GM18858 (cell line): ENCODE measurements at regions not wholly inside any gene's neighbourhood (a gene's known extent, or its start where the extent isn't known, plus 50 kb on each side); places are given as distances from the start of the nearest gene placed in this dataset.
"Not testable (repeated sequence)": the region's sequence is repeated elsewhere in the genome, so short reads cannot be mapped to it uniquely, and the experiment has no call there.

Experiments
- ATAC-seq: cut with Tn5 transposase; IDR thresholded peaks from one replicate; pipeline ENCODE4 v1.9.1; 2021; ENCODE audit not compliant: unreplicated experiment

DNA sequence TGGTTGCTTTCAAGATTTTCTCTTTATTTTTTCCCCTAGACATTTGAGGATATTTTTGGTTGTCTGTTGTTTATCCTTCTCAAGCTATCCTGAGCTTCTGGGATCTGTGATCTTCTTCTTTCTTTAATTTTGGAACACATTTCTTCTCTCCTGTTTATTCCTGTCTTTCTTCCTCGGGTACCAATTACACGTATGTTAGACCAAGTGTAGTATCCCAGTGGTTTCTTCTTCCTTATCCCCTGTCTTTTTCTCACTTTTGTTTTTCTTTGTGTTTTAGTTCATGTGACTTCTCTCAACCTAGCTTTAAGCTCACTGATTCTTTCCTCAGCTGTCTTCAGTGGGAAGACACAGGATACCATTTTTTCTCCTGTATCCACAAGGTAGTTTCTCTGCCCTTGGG, 120.0 kb downstream of the GALR1 start:
- ATAC-seq = no peak

DNA sequence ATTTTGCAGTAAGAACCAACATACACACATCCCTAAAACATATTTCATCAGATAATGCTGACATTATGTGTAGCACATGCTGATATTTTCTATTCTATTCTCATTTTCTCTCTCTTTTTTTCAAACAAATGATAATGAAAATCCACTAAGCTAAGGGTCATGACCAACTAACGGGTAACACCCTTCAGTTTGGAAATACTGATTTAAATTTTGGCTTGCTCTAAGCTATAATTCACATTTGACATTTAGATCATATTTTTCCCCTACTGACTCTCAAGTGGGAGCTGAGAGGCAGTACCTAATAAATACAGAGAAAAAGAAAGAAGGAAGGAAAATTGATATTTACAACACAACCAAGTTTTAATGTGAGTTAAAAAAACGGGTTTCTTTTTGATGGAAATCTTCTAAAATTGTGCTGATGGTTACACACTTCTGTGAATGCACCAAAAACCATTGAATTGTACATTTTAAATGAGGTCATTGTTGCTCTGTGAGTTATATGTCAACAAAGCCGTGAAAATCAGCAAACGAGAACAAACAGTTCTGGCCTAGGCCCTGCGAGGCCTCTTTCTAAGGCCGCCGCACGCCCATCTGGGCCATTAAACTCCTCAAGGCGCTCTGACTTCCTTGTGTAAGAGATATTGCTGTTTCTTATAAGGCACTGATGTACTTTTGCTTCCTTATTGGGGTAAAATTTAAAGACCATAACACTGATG, 124.2 kb downstream of the GALR1 start:
- ATAC-seq = no peak

DNA sequence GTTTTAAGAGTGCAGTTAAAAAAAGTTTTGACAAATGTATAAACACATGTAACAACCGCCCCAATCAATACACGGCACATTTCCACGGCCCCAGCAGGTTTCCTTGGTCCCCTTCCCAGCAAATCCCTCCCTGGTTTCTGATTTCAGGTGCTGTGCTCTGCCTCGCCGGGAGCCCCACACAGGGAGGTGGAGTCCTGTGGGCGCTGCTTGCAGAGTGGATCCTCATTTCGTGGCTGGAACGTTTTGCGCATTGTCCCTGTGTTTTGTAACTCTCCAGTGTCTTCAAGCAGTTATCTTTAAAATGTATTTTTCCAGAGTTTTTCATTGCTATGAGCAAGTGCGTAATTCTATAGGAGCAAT, 124.8 kb downstream of the GALR1 start:
- no peak for ATAC-seq

DNA sequence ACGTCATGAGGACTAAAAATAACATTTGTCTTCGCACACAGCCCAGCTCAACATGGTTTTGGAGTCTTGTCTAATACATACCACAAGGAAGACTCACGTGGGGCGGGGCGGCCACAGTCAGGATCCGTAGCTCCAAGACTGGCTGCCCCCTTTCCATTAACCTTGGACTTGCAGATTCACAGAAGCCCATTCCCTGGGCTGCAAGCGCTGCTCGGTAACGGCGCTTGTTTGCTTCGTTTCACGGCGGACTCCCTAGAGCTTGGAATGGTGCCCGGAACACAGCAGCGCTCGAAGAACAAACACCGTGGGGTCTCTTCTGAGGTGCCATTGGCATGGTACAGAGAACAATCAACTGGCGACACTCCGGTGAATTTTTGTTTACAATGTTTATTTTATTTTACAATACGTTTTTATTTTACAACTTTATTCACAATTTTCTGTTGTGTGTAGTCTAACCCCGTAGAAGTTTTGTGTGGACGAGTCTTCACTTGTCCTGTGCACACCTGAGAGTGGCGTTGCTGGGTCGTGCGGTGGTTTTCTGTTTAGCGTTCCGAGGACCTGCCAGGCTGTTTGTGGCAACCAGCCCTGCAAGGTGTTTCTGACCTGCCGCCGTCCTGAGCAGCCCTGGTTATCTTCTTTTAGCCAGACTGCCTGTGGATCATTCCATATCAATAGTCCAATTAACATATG, 126.5 kb downstream of the GALR1 start:
- no peak for ATAC-seq

DNA sequence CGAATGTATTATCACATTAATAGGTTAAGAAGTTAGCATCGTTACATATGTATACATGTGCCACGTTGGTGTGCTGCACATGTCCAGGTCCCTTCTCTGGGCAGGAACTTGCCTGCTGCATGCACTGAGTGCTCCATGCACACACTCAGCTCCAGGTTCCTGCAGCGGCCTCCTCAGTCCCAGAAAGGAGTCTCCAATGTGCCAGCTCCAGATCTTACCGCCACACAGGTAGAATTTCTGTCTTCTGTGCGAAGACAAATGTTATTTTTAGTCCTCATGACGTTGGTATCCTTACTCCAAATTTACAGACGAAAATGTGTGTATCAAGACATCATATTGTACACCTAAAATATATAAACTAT, 127.1 kb downstream of the GALR1 start:
- no peak for ATAC-seq

DNA sequence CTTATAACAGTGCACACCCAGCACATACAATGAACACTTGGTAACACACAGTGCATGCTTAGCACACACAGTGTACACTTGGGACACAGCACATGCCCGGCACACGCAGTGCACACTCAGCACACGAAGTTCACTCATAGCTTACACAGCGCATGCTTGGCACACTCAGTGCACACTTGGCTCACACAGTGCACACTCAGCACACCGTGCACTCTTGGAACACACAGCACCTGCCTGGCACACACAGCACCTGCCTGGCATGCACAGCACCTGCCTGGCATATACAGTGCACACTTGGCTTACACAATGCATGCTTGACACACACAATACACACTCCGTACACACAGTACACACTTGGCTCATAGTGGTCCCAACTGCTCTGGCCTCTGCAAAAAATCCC, 128.2 kb downstream of the GALR1 start:
- no peak for ATAC-seq

DNA sequence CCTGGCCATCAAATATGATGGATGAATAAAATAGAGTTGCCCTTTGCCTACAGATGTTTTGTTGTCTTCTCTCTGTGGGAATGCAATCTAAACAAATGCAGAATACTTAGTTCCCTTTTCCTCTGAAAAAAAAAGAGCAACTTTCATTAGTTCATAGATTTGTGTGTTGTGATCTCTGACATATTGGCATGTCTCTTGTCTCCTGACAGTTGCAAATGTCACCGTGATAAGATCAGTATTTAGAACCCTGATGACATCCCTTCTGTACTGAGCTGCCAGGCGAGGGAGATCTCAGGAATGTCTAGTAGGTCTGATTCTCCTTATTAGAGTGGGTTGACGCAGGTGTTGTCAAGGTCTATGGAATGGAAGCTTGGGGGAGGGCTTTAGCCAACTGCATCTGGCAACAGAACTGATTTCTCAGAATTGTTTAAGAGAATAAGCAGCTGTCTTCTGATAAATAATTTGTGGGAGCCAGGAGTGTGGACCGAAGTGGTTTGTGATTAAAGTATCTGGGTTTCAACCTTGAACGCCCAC, 130.4 kb downstream of the GALR1 start:
- no peak for ATAC-seq

DNA sequence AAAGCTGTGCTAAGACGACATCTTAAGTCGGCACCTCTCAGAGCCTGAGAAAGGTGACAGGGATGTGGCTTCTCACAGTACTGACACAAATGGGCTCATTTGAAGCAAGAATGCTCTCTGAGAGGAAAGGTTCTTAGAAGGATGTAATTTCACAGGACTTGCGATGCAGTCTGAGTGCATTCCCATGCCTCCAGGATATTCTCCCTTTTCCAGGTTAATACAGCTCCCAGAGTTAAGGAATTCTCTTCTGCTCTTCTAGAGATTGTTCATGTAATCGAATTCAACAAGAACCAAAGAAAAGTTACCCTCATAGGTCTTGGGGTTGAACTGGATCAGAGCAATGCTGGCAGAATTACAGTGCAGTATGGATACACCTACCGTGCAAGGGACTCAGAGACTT, 131.0 kb downstream of the GALR1 start:
- no peak for ATAC-seq

DNA sequence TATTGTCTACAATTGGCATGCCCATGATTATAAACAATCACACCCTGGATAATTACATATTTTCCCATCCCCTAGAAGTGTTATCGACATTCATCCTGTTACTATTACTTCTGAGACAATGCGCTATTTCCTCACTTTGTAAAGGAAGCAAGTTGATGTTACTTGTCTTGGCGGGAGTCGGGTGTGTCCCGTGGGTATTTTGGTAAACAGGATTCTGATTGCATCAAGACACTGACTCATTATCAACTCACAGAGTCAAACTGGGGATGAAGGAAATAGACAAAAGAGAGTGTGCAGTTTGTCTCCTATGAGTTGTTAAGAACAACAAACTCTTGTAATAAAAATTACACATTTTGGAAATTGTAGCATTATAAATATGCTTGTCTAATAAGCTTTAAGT, 142.7 kb downstream of the GALR1 start:
- no peak for ATAC-seq

DNA sequence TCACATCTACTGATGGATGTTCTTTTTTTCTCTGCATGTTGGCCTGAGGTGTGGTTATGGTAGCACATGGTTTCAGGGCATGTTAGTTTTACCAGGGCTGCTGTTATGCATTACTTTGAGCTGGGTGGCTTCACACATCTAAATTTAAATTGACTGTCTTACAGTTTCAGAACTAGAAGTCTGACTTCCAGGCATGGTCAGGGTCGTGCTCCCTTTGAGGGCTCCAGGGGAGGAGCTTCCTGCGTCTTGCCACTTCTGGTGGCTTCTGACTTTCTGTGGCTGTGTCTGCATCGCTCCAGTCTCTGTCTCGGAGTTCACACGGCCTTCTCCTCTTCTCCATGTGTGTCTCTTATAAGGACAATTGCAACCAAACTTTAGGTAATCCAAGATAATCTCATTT, 143.9 kb downstream of the GALR1 start:
- no peak for ATAC-seq

DNA sequence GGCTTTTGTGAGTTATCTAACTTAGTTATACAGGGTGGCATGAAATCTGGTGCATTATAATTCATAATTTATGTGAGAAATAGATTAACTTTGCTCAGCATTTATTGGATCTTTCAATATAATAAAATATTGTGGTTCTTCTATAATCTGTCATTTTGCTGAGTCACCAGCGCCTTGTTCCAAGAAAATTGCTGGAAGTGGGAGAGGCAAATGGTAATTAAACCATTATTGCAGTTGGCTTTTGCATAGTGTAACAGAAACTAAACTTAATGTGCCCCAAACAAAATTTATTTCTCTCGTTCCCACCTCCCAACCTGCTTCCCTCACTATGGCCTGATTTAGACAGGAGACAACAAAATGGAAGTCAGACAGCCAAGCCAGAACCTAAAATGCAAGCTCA, 146.3 kb downstream of the GALR1 start:
- no peak for ATAC-seq

DNA sequence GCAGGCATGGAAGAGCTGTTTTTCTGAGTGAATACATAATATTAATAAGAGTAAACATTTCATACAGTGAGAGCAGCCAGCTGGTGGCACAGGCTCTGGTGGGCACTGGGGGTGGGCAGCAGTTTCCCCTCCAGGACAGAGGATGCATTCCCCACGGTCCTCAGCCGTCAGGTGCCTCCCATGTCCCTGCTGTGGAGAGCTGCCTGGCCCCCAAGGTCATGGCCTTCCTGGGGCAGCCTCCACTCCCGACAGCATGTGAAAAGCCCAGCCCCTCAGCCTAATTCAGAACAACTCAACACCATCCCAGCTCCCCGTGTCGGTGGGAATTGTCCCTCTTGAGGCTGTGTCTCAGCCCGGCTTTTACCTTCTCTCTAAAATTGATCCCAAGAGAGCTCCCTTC, 147.4 kb downstream of the GALR1 start:
- ATAC-seq = no peak

DNA sequence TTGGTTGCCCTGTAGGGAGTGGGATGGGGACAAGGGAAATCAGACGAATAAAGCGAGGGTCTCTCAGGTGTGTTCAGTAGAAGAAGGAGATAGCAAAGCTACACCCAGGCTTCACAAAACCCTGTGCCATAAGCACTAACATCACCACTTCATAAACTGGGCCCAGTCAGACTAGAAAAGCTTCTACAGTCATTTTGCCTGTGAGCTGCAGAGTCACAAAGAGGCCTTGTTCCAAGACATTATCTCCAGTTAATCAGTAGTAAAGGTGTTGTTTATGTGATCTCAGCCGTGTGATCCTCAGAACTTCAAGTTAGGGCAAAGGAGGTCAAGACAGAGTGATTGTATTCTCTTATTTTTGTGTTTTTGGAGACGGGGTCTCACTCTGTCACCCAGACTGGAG, 148.0 kb downstream of the GALR1 start:
- ATAC-seq = no peak

DNA sequence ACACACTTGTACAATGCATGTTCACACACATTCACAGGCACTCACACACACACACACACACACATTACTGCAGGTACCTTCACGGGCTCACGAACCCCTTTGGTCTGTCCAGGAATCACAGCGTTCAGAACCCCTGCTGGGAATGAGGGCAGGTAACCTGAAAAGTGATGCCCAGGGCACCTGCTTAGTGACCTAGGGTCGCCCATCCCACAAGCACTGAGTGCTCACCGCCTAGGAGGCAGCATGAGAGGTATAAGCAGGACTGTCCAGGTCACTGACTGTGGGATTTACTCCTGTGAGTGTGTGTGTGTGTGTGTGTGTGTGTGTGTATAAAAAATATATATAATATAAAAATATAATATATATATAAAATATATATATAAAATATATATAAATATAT, 150.9 kb downstream of the GALR1 start:
- no peak for ATAC-seq

DNA sequence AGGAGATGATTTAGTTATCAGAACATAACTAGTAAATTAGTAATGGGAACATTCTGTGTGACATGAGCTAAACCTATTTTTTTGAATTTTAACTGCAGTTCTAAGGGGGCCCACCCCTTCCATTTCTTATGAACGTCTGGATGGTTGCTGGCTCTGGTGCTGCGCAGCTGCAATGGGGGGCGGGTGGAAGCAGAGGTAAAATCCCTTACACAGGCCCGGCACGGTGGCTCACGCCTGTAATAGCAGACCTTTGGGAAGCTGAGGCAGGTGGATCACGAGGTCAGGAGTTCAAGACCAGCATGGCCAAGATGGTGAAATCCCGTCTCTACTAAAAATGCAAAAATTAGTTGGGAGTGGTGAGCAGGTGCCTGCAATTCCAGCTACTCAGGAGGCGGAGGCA, 151.5 kb downstream of the GALR1 start:
- no peak for ATAC-seq

DNA sequence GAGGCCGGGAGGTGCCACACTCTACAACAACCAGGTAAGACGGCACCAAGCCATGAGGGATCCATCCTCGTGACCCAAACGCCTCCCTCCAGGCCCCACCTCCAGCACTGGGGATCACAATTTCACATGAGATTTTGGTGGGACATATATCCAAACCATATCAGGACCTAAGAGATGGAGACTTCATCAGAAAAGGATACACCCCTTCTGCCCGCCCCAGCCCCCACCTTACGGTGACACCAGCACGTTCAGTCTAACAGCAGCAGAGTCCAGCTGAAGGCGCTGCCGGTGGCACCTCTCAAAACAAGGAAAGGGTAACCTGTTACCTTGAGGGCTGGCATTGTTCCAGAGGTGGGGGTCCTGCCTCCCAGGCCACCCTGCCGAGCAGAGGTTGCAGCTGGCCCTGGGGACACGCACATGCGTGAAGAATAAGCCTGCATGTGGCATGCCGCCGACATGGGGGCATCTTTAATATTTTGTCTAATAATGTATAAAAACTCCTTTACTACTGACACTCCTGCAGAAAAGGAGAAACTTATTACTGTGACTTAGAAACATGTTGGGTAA, 154.4 kb downstream of the GALR1 start:
- ATAC-seq = no peak

DNA sequence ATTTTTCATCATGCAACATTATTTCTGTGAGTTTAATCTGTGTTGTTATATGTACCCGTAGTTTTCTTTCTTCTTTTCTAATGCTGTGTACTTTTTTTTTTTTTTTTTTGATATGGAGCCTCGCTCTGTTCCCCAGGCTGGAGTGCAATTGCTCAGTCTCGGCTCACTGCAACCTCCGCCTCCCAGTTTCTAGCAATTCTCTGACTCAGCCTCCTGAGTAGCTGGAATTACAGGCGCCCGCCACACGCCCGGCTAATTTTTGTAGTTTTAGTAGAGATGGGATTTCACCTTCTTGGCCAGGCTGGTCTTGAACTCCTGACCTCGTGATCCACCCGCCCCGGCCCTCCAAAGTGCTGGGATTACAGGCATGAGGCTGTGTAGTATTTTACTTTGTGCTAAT, 155.4 kb downstream of the GALR1 start:
- ATAC-seq = no peak

DNA sequence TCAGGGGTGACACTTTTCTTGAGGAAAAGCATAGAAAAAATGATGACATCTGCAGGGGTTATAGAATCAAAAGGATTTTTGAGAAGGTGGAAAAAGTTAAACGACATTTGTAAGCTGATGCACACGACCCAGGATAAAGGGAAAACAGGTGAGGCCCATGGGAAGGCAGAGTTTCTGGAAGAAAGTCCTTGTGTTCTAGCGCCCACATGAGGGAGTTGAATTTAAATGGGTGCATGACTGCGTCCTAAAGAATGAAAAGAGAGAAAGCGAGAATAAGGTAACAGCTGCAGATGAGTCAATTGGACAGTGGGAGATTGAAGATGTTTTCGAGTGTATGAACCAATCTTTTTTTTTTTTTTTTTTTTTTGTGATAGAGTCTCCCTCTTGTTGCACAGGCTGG, 158.1 kb downstream of the GALR1 start:
- no peak for ATAC-seq

DNA sequence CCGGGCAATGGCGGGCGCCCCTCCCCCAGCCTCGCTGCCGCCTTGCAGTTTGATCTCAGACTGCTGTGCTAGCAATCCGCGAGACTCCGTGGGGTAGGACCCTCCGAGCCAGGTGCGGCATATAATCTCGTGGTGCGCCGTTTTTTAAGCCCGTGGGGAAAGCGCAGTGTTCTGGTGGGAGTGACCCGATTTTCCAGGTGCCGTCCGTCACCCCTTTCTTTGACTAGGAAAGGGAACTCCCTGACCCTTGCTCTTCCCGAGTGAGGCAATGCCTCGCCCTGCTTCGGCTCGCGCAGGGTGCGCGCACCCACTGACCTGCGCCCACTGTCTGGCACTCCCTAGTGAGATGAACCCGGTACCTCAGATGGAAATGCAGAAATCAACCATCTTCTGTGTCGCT, 171.9 kb downstream of the GALR1 start:
- not testable (repeated sequence) for ATAC-seq

DNA sequence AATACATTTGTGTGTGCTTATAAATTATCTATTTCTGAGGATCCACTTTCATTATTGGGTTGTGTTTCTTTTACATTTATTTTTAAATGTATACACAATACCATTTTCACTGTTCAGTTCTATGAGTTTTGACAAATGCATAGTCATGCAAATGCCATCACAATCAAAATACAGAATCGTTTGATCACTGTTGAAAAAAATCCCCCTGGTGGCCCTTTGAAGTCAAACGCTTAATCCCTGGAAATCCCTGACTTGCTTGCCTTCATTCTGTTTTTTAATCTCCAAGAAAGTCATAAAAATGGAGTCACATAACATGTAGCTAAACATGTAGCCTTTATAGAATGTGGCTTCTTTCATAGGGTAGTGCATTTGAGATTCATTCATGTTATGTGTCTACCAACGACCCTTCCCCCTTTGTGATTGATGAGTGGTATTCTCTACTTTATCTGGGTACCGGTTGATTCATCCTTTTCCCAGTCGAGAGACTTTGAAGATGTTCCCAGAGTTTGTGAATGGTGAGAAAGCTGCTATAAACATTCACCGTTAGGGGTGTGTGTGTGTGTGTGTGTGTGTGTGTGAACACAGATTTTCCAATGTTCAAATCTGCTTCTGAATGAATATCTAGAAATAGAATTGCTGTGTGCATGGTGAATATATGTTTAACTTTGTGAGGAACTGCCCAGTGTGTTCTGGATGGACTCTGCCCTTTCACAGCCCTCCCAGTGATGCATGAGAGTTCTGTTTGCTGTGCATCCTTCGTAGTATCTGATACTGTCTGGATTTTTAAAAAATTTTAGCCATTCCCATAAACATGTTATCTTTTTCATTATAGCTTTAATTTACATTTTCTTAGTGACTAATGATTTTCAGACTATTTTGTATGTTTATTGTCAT, 173.6 kb downstream of the GALR1 start:
- ATAC-seq = no peak

DNA sequence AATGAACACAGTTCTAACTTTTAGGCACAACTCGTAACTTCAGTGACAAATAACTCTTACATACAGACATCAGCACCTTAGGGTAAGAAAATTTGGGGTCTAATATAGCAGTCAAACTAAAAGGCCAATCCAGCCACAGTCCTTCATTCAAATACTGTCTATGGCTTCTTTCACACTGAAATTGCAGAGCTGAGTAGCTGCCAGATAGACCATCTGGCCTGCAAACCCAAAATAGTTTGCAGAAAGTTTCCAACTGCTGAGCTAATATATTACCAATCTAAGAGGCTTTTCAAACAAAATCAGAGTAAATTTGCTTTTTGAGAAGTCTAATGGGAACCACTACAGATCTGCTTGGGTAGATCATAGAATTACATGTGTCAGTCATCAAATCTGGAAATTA, 183.4 kb downstream of the GALR1 start:
- ATAC-seq = no peak

DNA sequence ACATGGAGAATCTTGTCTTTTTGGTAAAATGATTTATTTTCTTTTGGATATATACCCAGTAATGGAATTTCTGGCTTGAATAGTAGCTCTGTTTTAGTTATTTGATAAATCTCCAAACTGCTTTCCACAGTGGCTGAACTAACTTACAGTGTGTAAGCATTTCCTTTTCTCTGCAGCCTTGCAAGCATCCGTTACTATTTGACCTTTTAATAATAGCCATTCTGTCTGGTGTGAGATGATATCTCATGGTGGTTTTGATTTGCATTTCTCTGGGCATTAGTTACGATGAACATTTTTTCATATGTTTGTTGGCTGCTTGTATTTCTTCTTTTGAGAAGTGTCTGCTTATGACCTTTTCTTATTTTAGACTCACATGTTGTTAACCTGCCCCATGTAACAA, 190.2 kb downstream of the GALR1 start:
- ATAC-seq = no peak
